Keratinocyte (primary cell): ENCODE measurements at regions not wholly inside any gene's neighbourhood (a gene's known extent, or its start where the extent isn't known, plus 50 kb on each side); places are given as distances from the start of the nearest gene placed in this dataset.

Experiments
- CTCF ChIP-seq, 3 experiments: IDR thresholded peaks in 1 of 3; conservative IDR thresholded peaks in 1 of 3; optimal IDR thresholded peaks in 1 of 3; 2 replicates in 2 of 3; 3 replicates in 1 of 3; pipeline versions ENCODE3 to v1.5.1; 2011; ENCODE audit warnings: low read length in 3 of 3, mild to moderate bottlenecking in 3 of 3, moderate library complexity in 2 of 3, control low read depth in 1 of 3, inconsistent platforms in 1 of 3; ENCODE audit not compliant: insufficient read depth in 2 of 3; ENCODE audit errors: extremely low read depth in 1 of 3
- EZH2 ChIP-seq: IDR thresholded peaks from one replicate; pipeline ENCODE4 v1.6.1; 2012; ENCODE audit warnings: inconsistent platforms, mild to moderate bottlenecking, low read length, moderate library complexity

GRCh38 chr6:28764014-28764723, 159.6 kb downstream of the TRIM27 start:
- TF ChIP-seq CTCF (optimal IDR thresholded peaks at IDR 0.05 in 1 of 3, IDR thresholded peaks at IDR 0.05 in 1 of 3, conservative IDR thresholded peaks at IDR 0.05 in 1 of 3; ENCODE audit: extremely low read depth in 1 of 3, insufficient read depth in 2 of 3, low read length in 3 of 3): no peak
- TF ChIP-seq EZH2: no peak
